MCF 10A (cell line): ENCODE measurements at regions not wholly inside any gene's neighbourhood (a gene's known extent, or its start where the extent isn't known, plus 50 kb on each side); places are given as distances from the start of the nearest gene placed in this dataset.

Source experiments
- BruUV-seq: library from RNA; stranded (reverse); fragments of 400-500 nt; replicated peaks from 2 replicates; lab custom pipeline; 2021; lab: Mats Ljungman, UMichigan
- CTCF ChIA-PET: fragments of 300-600 bp; sonication (Branson Sonifier 250); formaldehyde crosslinking; extraction: SDS; loops from one replicate; lab custom pipeline; 2021; ENCODE audit warnings: antibody characterized with exemption, inconsistent platforms; lab: Yijun Ruan, JAX
- POLR2A ChIA-PET: fragments of 300-600, 350-650 bp; sonication (Branson Sonifier 250); formaldehyde crosslinking; extraction: SDS; loops from one replicate; lab custom pipeline; 2020; ENCODE audit warnings: antibody characterized with exemption, inconsistent platforms; lab: Yijun Ruan, JAX
- DNase-seq: peaks from one replicate; pipeline ENCODE4 v3.0.0-alpha.2; 2018; ENCODE audit not compliant: unreplicated experiment
- H3K27ac Mint-ChIP-seq: one replicate; pipeline ENCODE4 v1.8.0; 2022; ENCODE audit warnings: mild to moderate bottlenecking, low read depth, mixed read lengths; ENCODE audit not compliant: unreplicated experiment
- H3K27me3 Mint-ChIP-seq: one replicate; pipeline ENCODE4 v1.8.0; 2022; ENCODE audit warnings: mixed read lengths; ENCODE audit not compliant: insufficient read depth, unreplicated experiment
- H3K36me3 Mint-ChIP-seq: one replicate; pipeline ENCODE4 v1.8.0; 2022; ENCODE audit warnings: mild to moderate bottlenecking, moderate library complexity, mixed read lengths; ENCODE audit not compliant: insufficient read depth, unreplicated experiment
- H3K4me1 Mint-ChIP-seq: one replicate; pipeline ENCODE4 v1.8.0; 2022; ENCODE audit warnings: mixed read lengths; ENCODE audit not compliant: insufficient read depth, unreplicated experiment
- H3K4me3 Mint-ChIP-seq: one replicate; pipeline ENCODE4 v1.8.0; 2022; ENCODE audit warnings: mild to moderate bottlenecking, moderate library complexity, mixed read lengths; ENCODE audit not compliant: unreplicated experiment
- H3K9me3 Mint-ChIP-seq: one replicate; pipeline ENCODE4 v1.8.0; 2022; ENCODE audit warnings: mixed read lengths; ENCODE audit not compliant: unreplicated experiment
- CTCF ChIP-seq: fragments of 200-600 bp; IDR thresholded peaks from one replicate; pipeline ENCODE4 v1.8.0; 2022; ENCODE audit warnings: antibody characterized with exemption, mild to moderate bottlenecking; ENCODE audit not compliant: unreplicated experiment
- intact Hi-C: fragments of 100-400 bp; cut with micrococcal nuclease; formaldehyde crosslinking; loops from 2 replicates; pipeline ENCODE4 v1.14.1; 2022

DNA sequence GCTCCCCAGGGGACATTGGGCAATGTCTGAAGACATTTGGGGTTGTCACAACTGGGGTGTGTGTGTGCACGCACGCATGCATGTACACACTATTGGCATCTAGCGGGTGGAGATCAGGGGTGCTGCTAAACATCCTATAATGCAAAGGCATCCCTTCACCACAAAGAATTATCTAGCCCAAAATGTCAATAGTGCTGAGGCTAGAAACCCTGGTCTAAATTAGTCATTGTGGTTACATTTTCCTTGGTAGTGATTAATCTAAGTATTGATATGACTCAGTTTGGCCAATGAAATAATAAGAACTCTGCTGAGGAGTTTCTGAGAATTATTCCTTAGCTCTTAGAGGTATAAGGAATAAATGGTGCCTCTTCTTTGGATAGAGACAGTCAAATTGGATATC is 200.2 kb downstream of the CLCN4 start:
- intact Hi-C loops = no loop called here
- no peaks in the 10 kb centered on the region for H3K9me3 Mint-ChIP-seq
- no peak overlapping the region for H3K4me3 Mint-ChIP-seq
- H3K4me1 Mint-ChIP-seq = no peaks in the 10 kb centered on the region
- H3K27ac Mint-ChIP-seq = no peak overlapping the region
- no peaks in the 10 kb centered on the region for H3K27me3 Mint-ChIP-seq
- CTCF ChIA-PET = no interaction called here
- BruUV-seq = no TSS peak
- no peak for TF ChIP-seq CTCF
- POLR2A ChIA-PET = no interaction called here
- H3K36me3 Mint-ChIP-seq = no peaks in the 10 kb centered on the region
- DNase-seq = no peak

GRCh38 chrX:10358958-10359357 is 202.2 kb downstream of the CLCN4 start:
- CTCF ChIA-PET = interaction anchor here (0.5 kb wide), 1 partner anchor 16 kb away, joined by 3 read pairs; no protein-coding TSS in a partner anchor

DNA sequence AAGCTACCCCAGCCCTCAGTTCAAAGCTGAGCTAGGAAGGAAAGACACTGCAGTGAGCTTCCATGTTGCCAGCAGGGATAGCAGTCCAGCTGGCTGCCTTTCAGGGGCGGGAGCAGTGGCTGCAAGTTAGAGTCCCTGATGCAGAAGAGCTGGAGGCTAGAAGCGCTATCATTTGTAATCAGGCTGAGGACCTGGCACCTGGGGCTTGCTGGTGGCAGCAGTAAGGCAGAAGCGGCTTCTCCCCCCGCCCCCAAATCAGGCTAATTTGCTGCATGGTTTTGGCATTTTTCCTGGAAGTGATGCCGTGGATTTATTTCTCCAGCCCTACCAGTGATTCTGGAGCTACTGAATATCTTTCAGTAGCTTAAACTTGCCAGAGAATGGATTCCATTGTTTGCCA is 203.3 kb downstream of the CLCN4 start:
- ChIA-PET CTCF (interaction anchor here (0.6 to 1.7 kb wide), 5 partner anchors 16 to 1398 kb away, joined by 3 to 4 read pairs (median 3); partner anchors contain the start of gene MSL3), POLR2A (interaction anchor here (0.8 kb wide), 1 partner anchor 104 kb away, joined by 3 read pairs; no protein-coding TSS in a partner anchor)
- H3K4me3 Mint-ChIP-seq = no peak overlapping the region
- H3K9me3 Mint-ChIP-seq = no peaks in the 10 kb centered on the region
- TF ChIP-seq CTCF = no peak
- H3K36me3 Mint-ChIP-seq = no peaks in the 10 kb centered on the region
- no peaks in the 10 kb centered on the region for H3K4me1 Mint-ChIP-seq
- H3K27me3 Mint-ChIP-seq = no peaks in the 10 kb centered on the region
- BruUV-seq = no TSS peak
- DNase-seq = no peak
- H3K27ac Mint-ChIP-seq = no peak overlapping the region
- intact Hi-C loops = no loop called here

More at GRCh38 chrX:10358958-10359357, 202.2 kb downstream of the CLCN4 start:
- no peaks in the 10 kb centered on the region for H3K4me1 Mint-ChIP-seq
- no peaks in the 10 kb centered on the region for H3K27me3 Mint-ChIP-seq
- no peak for TF ChIP-seq CTCF
- no peak overlapping the region for H3K27ac Mint-ChIP-seq
- intact Hi-C loops = no loop called here
- BruUV-seq = no TSS peak
- POLR2A ChIA-PET = no interaction called here
- no peak for DNase-seq
- no peaks in the 10 kb centered on the region for H3K36me3 Mint-ChIP-seq
- H3K4me3 Mint-ChIP-seq = no peak overlapping the region
- no peaks in the 10 kb centered on the region for H3K9me3 Mint-ChIP-seq

- Mint-ChIP-seq H3K27me3 (no peaks in the 10 kb centered on the region), H3K9me3 (no peaks in the 10 kb centered on the region), H3K4me3 (no peak overlapping the region), H3K36me3 (no peaks in the 10 kb centered on the region), H3K27ac (no peak overlapping the region), H3K4me1 (no peaks in the 10 kb centered on the region)
- intact Hi-C loops = no loop called here
- ChIA-PET POLR2A (interaction anchor here (0.5 kb wide), 1 partner anchor 721 kb away, joined by 3 read pairs; no protein-coding TSS in a partner anchor), CTCF (interaction anchor here (0.6 kb wide), 1 partner anchor 30 kb away, joined by 4 read pairs; no protein-coding TSS in a partner anchor)
- DNase-seq = no peak
- no peak for TF ChIP-seq CTCF
- BruUV-seq = no TSS peak
Measured at GRCh38 chrX:10365532-10366265, 208.9 kb downstream of the CLCN4 start.
